SU-DHL-6 (cell line): ENCODE measurements at regions not wholly inside any gene's neighbourhood (a gene's known extent, or its start where the extent isn't known, plus 50 kb on each side); places are given as distances from the start of the nearest gene placed in this dataset.

ENCODE experiments used
- H2AFZ ChIP-seq: fragments of 200-600 bp; sonication (generic); 2 replicates; pipeline ENCODE4 v1.6.1; 2014; ENCODE audit warnings: low read depth, mild to moderate bottlenecking, moderate library complexity, mixed read lengths, antibody characterized with exemption, low read length; ENCODE audit not compliant: severe bottlenecking
- H3F3A ChIP-seq: fragments of 200-600 bp; shearing (Covaris generic); 2 replicates; pipeline ENCODE4 v1.6.0; 2016; ENCODE audit warnings: antibody characterized with exemption, mild to moderate bottlenecking; ENCODE audit not compliant: insufficient read depth
- H3K27ac ChIP-seq: fragments of 200-600 bp; sonication (generic); 2 replicates; pipeline ENCODE4 v1.5.1; 2016; ENCODE audit warnings: low read depth, mild to moderate bottlenecking, low read length, moderate library complexity, mixed read lengths
- H3K27me3 ChIP-seq: fragments of 200-600 bp; sonication (generic), shearing (Covaris generic); 2 replicates; pipeline ENCODE4 v1.6.0; 2014; ENCODE audit warnings: mild to moderate bottlenecking, low read length
- H3K36me3 ChIP-seq: fragments of 200-600 bp; sonication (generic); 2 replicates; pipeline ENCODE4 v1.6.1; 2014; ENCODE audit warnings: mild to moderate bottlenecking, low read length, mixed read lengths
- H3K4me2 ChIP-seq: fragments of 300-600, 200-600 bp; shearing (Covaris generic), sonication (generic); 2 replicates; pipeline ENCODE4 v1.6.0; 2014; ENCODE audit warnings: low read length, low read depth, mild to moderate bottlenecking; ENCODE audit not compliant: poor library complexity, severe bottlenecking
- H3K4me3 ChIP-seq: fragments of 200-600 bp; sonication (generic); 2 replicates; pipeline ENCODE4 v1.5.1; 2014; ENCODE audit warnings: antibody characterized with exemption, low read length, mild to moderate bottlenecking, mixed read lengths; ENCODE audit not compliant: insufficient read depth, poor library complexity, severe bottlenecking
- H3K79me2 ChIP-seq: fragments of 200-600 bp; sonication (generic); 2 replicates; pipeline ENCODE4 v1.6.1; 2014; ENCODE audit warnings: mild to moderate bottlenecking, low read length, moderate library complexity; ENCODE audit not compliant: insufficient read depth
- H3K9ac ChIP-seq: fragments of 200-600 bp; sonication (generic); 2 replicates; pipeline ENCODE4 v1.7.0; 2014; ENCODE audit warnings: mild to moderate bottlenecking, low read length
- H3K9me2 ChIP-seq: fragments of 200-600 bp; sonication (generic); replicated peaks from 2 replicates; pipeline ENCODE4 v1.6.1; 2014; ENCODE audit warnings: low read length; ENCODE audit not compliant: insufficient read depth
- H3K9me3 ChIP-seq: fragments of 200-600 bp; sonication (generic); 2 replicates; pipeline ENCODE4 v1.6.1; 2014; ENCODE audit warnings: low read length, mixed read lengths; ENCODE audit not compliant: insufficient read depth
- H4K20me1 ChIP-seq: fragments of 200-600 bp; sonication (generic); 2 replicates; pipeline ENCODE4 v1.6.1; 2014; ENCODE audit warnings: low read depth, mild to moderate bottlenecking, antibody characterized with exemption, low read length, moderate library complexity, mixed read lengths
- CTCF ChIP-seq: fragments of 200-600 bp; sonication (generic); IDR thresholded peaks from one replicate; pipeline ENCODE4 v1.5.1; 2017; ENCODE audit warnings: antibody characterized with exemption, mild to moderate bottlenecking, low read length, moderate library complexity; ENCODE audit not compliant: insufficient read depth, poor library complexity, severe bottlenecking
- EZH2phosphoT487 ChIP-seq: fragments of 200-600 bp; sonication (generic), shearing (Covaris generic); conservative IDR thresholded peaks from 2 replicates; pipeline ENCODE4 v1.6.1; 2018; ENCODE audit warnings: mild to moderate bottlenecking, antibody characterized with exemption, low read length, moderate library complexity, mixed read lengths

- Histone ChIP-seq H3K9ac (no peak overlapping the region), H3K4me2 (no peak overlapping the region), H4K20me1 (no peaks in the 10 kb centered on the region), H2AFZ (no peak overlapping the region), H3K36me3 (no peaks in the 10 kb centered on the region), H3K9me2 (no peaks in the 10 kb centered on the region), H3K79me2 (no peaks in the 10 kb centered on the region), H3K27me3 (no peaks in the 10 kb centered on the region), H3K9me3 (no peaks in the 10 kb centered on the region), H3K27ac (no peak overlapping the region), H3K4me3 (no peak overlapping the region), H3F3A (no peaks in the 10 kb centered on the region)
- TF ChIP-seq CTCF (no peak), EZH2phosphoT487 (no peak)
These were observed 50.2 kb upstream of the SDK2 start for GRCh38 chr17:73694491-73694890.

GRCh38 chr17:73695035-73695738 is 50.9 kb upstream of the SDK2 start:
- Histone ChIP-seq H4K20me1 (no peaks in the 10 kb centered on the region), H3K4me3 (no peak overlapping the region), H3F3A (no peaks in the 10 kb centered on the region), H3K27ac (no peak overlapping the region), H2AFZ (no peak overlapping the region), H3K4me2 (no peak overlapping the region), H3K9ac (no peak overlapping the region), H3K9me3 (no peaks in the 10 kb centered on the region), H3K36me3 (no peaks in the 10 kb centered on the region), H3K9me2 (no peaks in the 10 kb centered on the region), H3K27me3 (no peaks in the 10 kb centered on the region), H3K79me2 (no peaks in the 10 kb centered on the region)
- TF ChIP-seq CTCF (no peak), EZH2phosphoT487 (no peak)

GRCh38 chr17:73696251-73696650 is 52.0 kb upstream of the SDK2 start:
- Histone ChIP-seq H3K9ac (no peak overlapping the region), H2AFZ (no peak overlapping the region), H3K9me3 (no peaks in the 10 kb centered on the region), H3K9me2 (no peaks in the 10 kb centered on the region), H3K4me2 (no peak overlapping the region), H3K27me3 (no peaks in the 10 kb centered on the region), H4K20me1 (no peaks in the 10 kb centered on the region), H3K36me3 (no peaks in the 10 kb centered on the region), H3K27ac (no peak overlapping the region), H3F3A (no peaks in the 10 kb centered on the region), H3K4me3 (no peak overlapping the region), H3K79me2 (no peaks in the 10 kb centered on the region)
- TF ChIP-seq EZH2phosphoT487 = no peak
- TF ChIP-seq CTCF = no peak
